CD4-positive, alpha-beta T cell (primary cell): ENCODE measurements at regions not wholly inside any gene's neighbourhood (a gene's known extent, or its start where the extent isn't known, plus 50 kb on each side); places are given as distances from the start of the nearest gene placed in this dataset.

Experiments used
- ATAC-seq: fragments of 200-7000 bp; cut with Tn5 transposase; one replicate; pipeline ENCODE4 v1.10.0; 2022; ENCODE audit warnings: mild to moderate bottlenecking; ENCODE audit not compliant: poor library complexity
- CTCF ChIA-PET: fragments of 350-600 bp; sonication (Branson Sonifier 250); formaldehyde crosslinking; loops from one replicate; lab custom pipeline; 2021; ENCODE audit warnings: antibody characterized with exemption, inconsistent platforms; lab: Charles Lee
- POLR2A ChIA-PET: fragments of 350-600 bp; sonication (Branson Sonifier 250); formaldehyde crosslinking; loops from one replicate; lab custom pipeline; 2021; ENCODE audit warnings: antibody characterized with exemption, inconsistent platforms; lab: Charles Lee
- DNase-seq, 14 experiments: peaks; one replicate each; pipeline ENCODE4 v3.0.0-alpha.2; 2013 to 2020; ENCODE audit warnings: mixed read lengths in 2 of 14
- H3K27ac ChIP-seq, 2 donors: one replicate each; pipeline versions ENCODE4 v1.5.1 to v1.7.0; 2013; ENCODE audit warnings: low read length in 2 of 2, low read depth in 1 of 2, mild to moderate bottlenecking in 1 of 2
- H3K27me3 ChIP-seq, 2 experiments: 1 replicate in 1 of 2; 2 replicates in 1 of 2; pipeline versions ENCODE4 v1.6.1 to v1.7.0; 2013; ENCODE audit warnings: low read length in 2 of 2, control low read depth in 1 of 2, mild to moderate bottlenecking in 1 of 2, moderate library complexity in 1 of 2; ENCODE audit not compliant: insufficient read depth in 2 of 2, control insufficient read depth in 1 of 2
- H3K36me3 ChIP-seq: one replicate; pipeline ENCODE4 v1.6.1; 2013; ENCODE audit warnings: low read length, control low read depth; ENCODE audit not compliant: insufficient read depth
- H3K4me1 ChIP-seq: one replicate; pipeline ENCODE4 v1.6.1; 2013; ENCODE audit warnings: low read length, control low read depth; ENCODE audit not compliant: insufficient read depth
- H3K4me3 ChIP-seq: one replicate; pipeline ENCODE4 v1.5.1; 2013; ENCODE audit warnings: mild to moderate bottlenecking, low read length, moderate library complexity
- H3K9me3 ChIP-seq, 2 experiments: 1 replicate in 1 of 2; 2 replicates in 1 of 2; pipeline versions ENCODE4 v1.6.1 to v1.7.0; 2013; ENCODE audit warnings: low read length in 2 of 2, mild to moderate bottlenecking in 2 of 2, control low read depth in 1 of 2, moderate library complexity in 1 of 2; ENCODE audit not compliant: control insufficient read depth in 1 of 2, insufficient read depth in 1 of 2
- H3K27ac Mint-ChIP-seq: one replicate; pipeline ENCODE4 v1.8.0; 2020; ENCODE audit warnings: mixed read lengths
- H3K27me3 Mint-ChIP-seq: one replicate; pipeline ENCODE4 v1.8.0; 2021; ENCODE audit warnings: mixed read lengths
- H3K36me3 Mint-ChIP-seq: one replicate; pipeline ENCODE4 v1.8.0; 2021; ENCODE audit warnings: low read depth, mixed read lengths
- H3K4me1 Mint-ChIP-seq: one replicate; pipeline ENCODE4 v1.8.0; 2021; ENCODE audit warnings: low read depth, mixed read lengths
- H3K4me3 Mint-ChIP-seq: one replicate; pipeline ENCODE4 v1.8.0; 2020; ENCODE audit warnings: mild to moderate bottlenecking, mixed read lengths
- H3K9me3 Mint-ChIP-seq: one replicate; pipeline ENCODE4 v1.8.0; 2020; ENCODE audit warnings: mixed read lengths
- intact Hi-C, 2 experiments: fragments of 100-400 bp; cut with DNase I in 1 of 2; cut with micrococcal nuclease in 1 of 2; formaldehyde crosslinking; loops; one replicate each; pipeline versions ENCODE4 v1.15.1 to v1.9.0; 2023 to 2025; cut with DNase I, micrococcal nuclease
- TF ChIP-seq, protein P1 (sequence below): fragments of 200-600 bp; IDR thresholded peaks from one replicate; pipeline ENCODE4 v1.8.0; 2022; ENCODE audit warnings: antibody characterized with exemption, mild to moderate bottlenecking

DNA sequence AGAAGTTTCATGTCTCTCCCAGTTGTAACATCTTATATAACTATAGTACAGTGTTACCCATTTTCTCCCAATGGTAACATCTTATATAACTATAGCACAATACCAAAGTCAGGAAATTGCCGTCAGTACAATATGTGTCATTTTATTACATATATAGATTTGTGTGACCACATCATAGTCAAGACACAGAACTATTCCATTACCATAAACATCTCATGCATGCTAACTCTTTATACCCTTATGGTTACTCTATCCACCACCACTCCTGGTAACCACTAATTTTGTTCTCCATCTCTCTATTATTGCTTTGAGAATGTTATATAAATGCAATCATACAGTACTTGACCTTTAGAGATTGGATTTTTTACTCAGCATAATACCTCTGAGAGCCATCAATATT lies 120.7 kb downstream of the BACH1 start:
- POLR2A ChIA-PET = no interaction called here

DNA sequence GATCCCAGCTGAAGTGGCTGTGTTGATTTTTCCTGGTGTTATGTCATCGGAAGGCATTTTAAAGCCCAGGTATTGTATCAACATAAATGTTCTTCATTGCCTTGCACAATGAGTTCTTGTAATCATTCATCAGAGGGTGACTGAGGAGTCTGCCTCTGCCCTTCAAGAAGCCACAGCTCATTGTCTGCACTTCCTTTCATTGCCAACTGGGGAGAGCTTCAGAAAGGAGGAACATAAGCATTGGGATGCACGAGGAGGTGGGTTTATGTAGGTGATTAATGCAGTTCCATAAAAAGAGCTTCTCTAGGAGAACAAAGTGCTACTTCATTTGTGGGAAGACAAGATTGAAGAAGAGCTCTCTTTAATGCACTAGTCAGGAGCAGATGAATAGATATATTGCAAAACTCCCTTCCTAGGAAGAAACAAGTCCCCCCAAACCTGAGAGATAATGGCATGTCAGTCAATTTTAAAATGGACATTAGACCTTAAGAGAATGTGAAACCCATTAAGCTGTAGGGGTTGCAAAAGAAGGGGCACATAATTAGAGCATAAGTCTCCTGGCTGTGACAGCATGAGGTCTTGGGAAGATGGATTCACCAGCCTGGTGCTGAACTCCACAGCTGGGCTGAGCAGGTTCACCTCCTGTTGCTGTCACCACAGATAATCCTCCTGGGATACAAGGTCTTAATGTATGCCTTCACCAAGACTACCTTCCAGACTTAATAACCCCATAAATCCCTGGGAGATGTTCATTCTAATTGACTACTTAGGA lies 124.6 kb downstream of the BACH1 start:
- ChIA-PET CTCF (no interaction called here), POLR2A (interaction anchor here (1.3 kb wide), 1 partner anchor 26 kb away, joined by 4 read pairs; no protein-coding TSS in a partner anchor)
- intact Hi-C loops = no loop called here
- H3K4me3 Mint-ChIP-seq = no peak overlapping the region
- H3K36me3 Mint-ChIP-seq = no peaks in the 10 kb centered on the region
- no peaks in the 10 kb centered on the region for H3K27me3 Mint-ChIP-seq
- Histone ChIP-seq H3K9me3 (no peaks in the 10 kb centered on the region), H3K27ac (no peak overlapping the region), H3K4me1 (no peaks in the 10 kb centered on the region), H3K36me3 (no peaks in the 10 kb centered on the region), H3K4me3 (no peak overlapping the region), H3K27me3 (no peaks in the 10 kb centered on the region)
- no peak for DNase-seq
- no peak for ATAC-seq
- H3K27ac Mint-ChIP-seq = no peak overlapping the region
- no peaks in the 10 kb centered on the region for H3K9me3 Mint-ChIP-seq
- H3K4me1 Mint-ChIP-seq = peaks cover 8% of the 10 kb centered on the region
- TF ChIP-seq, protein P1, sequence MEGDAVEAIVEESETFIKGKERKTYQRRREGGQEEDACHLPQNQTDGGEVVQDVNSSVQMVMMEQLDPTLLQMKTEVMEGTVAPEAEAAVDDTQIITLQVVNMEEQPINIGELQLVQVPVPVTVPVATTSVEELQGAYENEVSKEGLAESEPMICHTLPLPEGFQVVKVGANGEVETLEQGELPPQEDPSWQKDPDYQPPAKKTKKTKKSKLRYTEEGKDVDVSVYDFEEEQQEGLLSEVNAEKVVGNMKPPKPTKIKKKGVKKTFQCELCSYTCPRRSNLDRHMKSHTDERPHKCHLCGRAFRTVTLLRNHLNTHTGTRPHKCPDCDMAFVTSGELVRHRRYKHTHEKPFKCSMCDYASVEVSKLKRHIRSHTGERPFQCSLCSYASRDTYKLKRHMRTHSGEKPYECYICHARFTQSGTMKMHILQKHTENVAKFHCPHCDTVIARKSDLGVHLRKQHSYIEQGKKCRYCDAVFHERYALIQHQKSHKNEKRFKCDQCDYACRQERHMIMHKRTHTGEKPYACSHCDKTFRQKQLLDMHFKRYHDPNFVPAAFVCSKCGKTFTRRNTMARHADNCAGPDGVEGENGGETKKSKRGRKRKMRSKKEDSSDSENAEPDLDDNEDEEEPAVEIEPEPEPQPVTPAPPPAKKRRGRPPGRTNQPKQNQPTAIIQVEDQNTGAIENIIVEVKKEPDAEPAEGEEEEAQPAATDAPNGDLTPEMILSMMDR = no peak

More for the DNA sequence above, 120.7 kb downstream of the BACH1 start:
- CTCF ChIA-PET = no interaction called here
- intact Hi-C loops = loop anchor here in 1 of 2 experiments (5.0 kb wide), 1 partner anchor 63 kb away; no protein-coding TSS in a partner anchor
- TF ChIP-seq, protein P1 = no peak
- Histone ChIP-seq H3K27me3 (no peaks in the 10 kb centered on the region), H3K36me3 (no peaks in the 10 kb centered on the region), H3K27ac (no peak overlapping the region), H3K4me1 (no peaks in the 10 kb centered on the region), H3K9me3 (no peaks in the 10 kb centered on the region), H3K4me3 (no peak overlapping the region)
- H3K4me1 Mint-ChIP-seq = peaks cover 9% of the 10 kb centered on the region
- peaks cover 2% of the 10 kb centered on the region for H3K9me3 Mint-ChIP-seq
- ATAC-seq (no peak), DNase-seq (no peak)
- no peak overlapping the region for H3K27ac Mint-ChIP-seq
- no peaks in the 10 kb centered on the region for H3K36me3 Mint-ChIP-seq
- H3K27me3 Mint-ChIP-seq = no peaks in the 10 kb centered on the region
- H3K4me3 Mint-ChIP-seq = no peak overlapping the region

DNA sequence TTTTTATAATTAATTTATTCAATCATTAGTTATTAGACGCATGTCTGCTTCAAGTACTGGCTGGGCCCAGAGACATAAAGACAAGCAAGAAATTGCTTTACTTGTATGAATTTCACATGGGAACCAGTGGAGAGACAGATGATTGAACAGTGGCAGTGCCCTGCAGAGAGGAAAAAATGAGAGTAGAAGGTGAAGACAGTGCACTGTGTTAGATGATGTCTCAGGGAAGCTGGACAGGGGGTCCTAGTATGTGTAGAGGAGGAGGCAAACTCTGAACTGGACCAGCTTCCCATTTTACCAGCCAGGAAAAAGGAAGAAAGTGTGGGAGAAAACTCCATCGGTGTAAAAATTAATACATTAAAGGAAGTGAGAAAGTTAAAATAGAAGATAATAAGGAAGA lies 126.0 kb downstream of the BACH1 start:
- H3K4me1 Mint-ChIP-seq = no peaks in the 10 kb centered on the region
- no peaks in the 10 kb centered on the region for H3K27me3 Mint-ChIP-seq
- DNase-seq (no peak), ATAC-seq (no peak)
- H3K9me3 Mint-ChIP-seq = no peaks in the 10 kb centered on the region
- ChIA-PET POLR2A (no interaction called here), CTCF (interaction anchor here (0.7 kb wide), 1 partner anchor 297 kb away, joined by 3 read pairs; no protein-coding TSS in a partner anchor)
- no peaks in the 10 kb centered on the region for H3K9me3 ChIP-seq
- intact Hi-C loops = no loop called here
- no peak overlapping the region for H3K27ac ChIP-seq
- H3K27me3 ChIP-seq = no peaks in the 10 kb centered on the region
- H3K36me3 Mint-ChIP-seq = no peaks in the 10 kb centered on the region
- no peaks in the 10 kb centered on the region for H3K36me3 ChIP-seq
- no peaks in the 10 kb centered on the region for H3K4me1 ChIP-seq
- TF ChIP-seq, protein P1 = no peak
- no peak overlapping the region for H3K4me3 Mint-ChIP-seq
- H3K27ac Mint-ChIP-seq = no peak overlapping the region
- H3K4me3 ChIP-seq = no peak overlapping the region
